GM23338 (cell line): ENCODE measurements at regions not wholly inside any gene's neighbourhood (a gene's known extent, or its start where the extent isn't known, plus 50 kb on each side); places are given as distances from the start of the nearest gene placed in this dataset.

Source experiments
- ATAC-seq: fragments of 200-7000 bp; cut with Tn5 transposase; 3 replicates; pipeline ENCODE4 v1.9.1; 2020
- DNase-seq: peaks from one replicate; pipeline ENCODE4 v3.0.0-alpha.2; 2015; ENCODE audit warnings: low spot score
- H2AFZ ChIP-seq: fragments of 200-600 bp; sonication (generic); 2 replicates; pipeline ENCODE4 v1.8.0; 2016; ENCODE audit warnings: antibody characterized with exemption, mild to moderate bottlenecking, moderate library complexity
- H3F3A ChIP-seq: fragments of 200-600 bp; sonication (generic); replicated peaks from 2 replicates; pipeline ENCODE4 v1.8.0; 2017; ENCODE audit warnings: antibody characterized with exemption, mixed run types, low read depth
- H3K27ac ChIP-seq: fragments of 200-600 bp; sonication (generic); 2 replicates; pipeline ENCODE4 v1.6.1; 2016; ENCODE audit warnings: low read depth
- H3K27me3 ChIP-seq: fragments of 200-600 bp; sonication (generic); 2 replicates; pipeline ENCODE4 v1.8.0; 2016; ENCODE audit warnings: mild to moderate bottlenecking, mixed run types, moderate library complexity; ENCODE audit not compliant: insufficient read depth
- H3K36me3 ChIP-seq: fragments of 200-600 bp; sonication (generic); 2 replicates; pipeline ENCODE4 v1.8.0; 2016; ENCODE audit warnings: mild to moderate bottlenecking; ENCODE audit not compliant: insufficient read depth
- H3K4me1 ChIP-seq: fragments of 200-600 bp; sonication (generic); 2 replicates; pipeline ENCODE4 v1.8.0; 2016; ENCODE audit warnings: mild to moderate bottlenecking, moderate library complexity; ENCODE audit not compliant: insufficient read depth
- H3K4me2 ChIP-seq: fragments of 200-600 bp; sonication (generic); 2 replicates; pipeline ENCODE4 v1.7.1; 2017; ENCODE audit warnings: mixed run types
- H3K4me3 ChIP-seq: fragments of 200-600 bp; sonication (generic); 2 replicates; pipeline ENCODE4 v1.6.1; 2016; ENCODE audit warnings: mixed run types
- H3K79me2 ChIP-seq: fragments of 200-600 bp; sonication (generic); replicated peaks from 2 replicates; pipeline ENCODE4 v1.8.0; 2017; ENCODE audit warnings: mild to moderate bottlenecking; ENCODE audit not compliant: insufficient read depth
- H3K9me2 ChIP-seq: fragments of 200-600 bp; sonication (generic); 2 replicates; pipeline ENCODE4 v1.8.0; 2017; ENCODE audit not compliant: insufficient read depth
- H4K20me1 ChIP-seq: fragments of 200-600 bp; sonication (generic); replicated peaks from 2 replicates; pipeline ENCODE4 v1.8.0; 2017; ENCODE audit warnings: mild to moderate bottlenecking; ENCODE audit not compliant: insufficient read depth
- H3K27ac Mint-ChIP-seq: 2 replicates; pipeline ENCODE4 v1.8.0; 2020; ENCODE audit warnings: inconsistent platforms, mild to moderate bottlenecking, moderate library complexity, mixed read lengths
- H3K27me3 Mint-ChIP-seq: 3 replicates; pipeline ENCODE4 v1.8.0; 2022; ENCODE audit warnings: low read depth, mild to moderate bottlenecking, moderate library complexity, mixed read lengths, inconsistent platforms; ENCODE audit not compliant: insufficient read depth, poor library complexity
- H3K36me3 Mint-ChIP-seq: 3 replicates; pipeline ENCODE4 v1.8.0; 2021; ENCODE audit warnings: low read depth, mild to moderate bottlenecking, inconsistent platforms, moderate library complexity, mixed read lengths
- H3K4me1 Mint-ChIP-seq: 3 replicates; pipeline ENCODE4 v1.8.0; 2020; ENCODE audit warnings: mild to moderate bottlenecking, inconsistent platforms, mixed read lengths
- H3K4me3 Mint-ChIP-seq: 3 replicates; pipeline ENCODE4 v1.8.0; 2021; ENCODE audit warnings: moderate library complexity, mild to moderate bottlenecking, inconsistent platforms, mixed read lengths
- H3K9me3 Mint-ChIP-seq: 3 replicates; pipeline ENCODE4 v1.8.0; 2020; ENCODE audit warnings: moderate library complexity, mild to moderate bottlenecking, inconsistent platforms, mixed read lengths
- CREB1 ChIP-seq: fragments of 250-450 bp; sonication (Bioruptor Pico); IDR thresholded peaks from 2 replicates; pipeline ENCODE4 v1.5.0; 2020; ENCODE audit warnings: low read depth, mild to moderate bottlenecking, moderate library complexity
- EZH2 ChIP-seq: fragments of 200-600 bp; sonication (generic); IDR thresholded peaks from one replicate; pipeline ENCODE4 v1.8.0; 2017; ENCODE audit warnings: antibody characterized with exemption, mild to moderate bottlenecking, low read depth; ENCODE audit not compliant: unreplicated experiment
- EZH2phosphoT487 ChIP-seq: fragments of 200-600 bp; sonication (generic); IDR thresholded peaks from one replicate; pipeline ENCODE4 v1.8.1; 2018; ENCODE audit warnings: antibody characterized with exemption; ENCODE audit not compliant: unreplicated experiment
- JUNB ChIP-seq: IDR thresholded peaks from one replicate; pipeline ENCODE4 v1.6.1; 2016; ENCODE audit warnings: antibody characterized with exemption; ENCODE audit not compliant: unreplicated experiment
- NANOG ChIP-seq: IDR thresholded peaks from 2 replicates; pipeline ENCODE4 v1.6.1; 2016; ENCODE audit warnings: antibody characterized with exemption, borderline replicate concordance
- POLR2AphosphoS5 ChIP-seq: IDR thresholded peaks from 2 replicates; pipeline ENCODE4 v1.6.1; 2016; ENCODE audit warnings: antibody characterized with exemption, low read depth
- STAT1 ChIP-seq: IDR thresholded peaks from one replicate; pipeline ENCODE4 v1.6.1; 2016; ENCODE audit warnings: antibody characterized with exemption; ENCODE audit not compliant: unreplicated experiment
- ZNF114 ChIP-seq: fragments of 250-450 bp; sonication (Bioruptor Pico); IDR thresholded peaks from 2 replicates; pipeline ENCODE4 v1.5.0; 2020; ENCODE audit warnings: mild to moderate bottlenecking, moderate library complexity
- ZNF331 ChIP-seq: fragments of 250-450 bp; sonication (Bioruptor Pico); IDR thresholded peaks from 2 replicates; pipeline ENCODE4 v1.5.0; 2020; ENCODE audit warnings: low read depth, mild to moderate bottlenecking, moderate library complexity
- TF ChIP-seq, protein P1 (sequence below), 2 experiments: fragments of 200-600 bp in 1 of 2; sonication (generic) in 1 of 2; conservative IDR thresholded peaks; 2 replicates each; pipeline versions ENCODE4 v1.5.1 to v1.6.1; 2016 to 2017; ENCODE audit warnings: antibody characterized with exemption in 2 of 2, low read depth in 2 of 2, mild to moderate bottlenecking in 2 of 2, moderate library complexity in 1 of 2
- TF ChIP-seq, protein P2 (sequence below): IDR thresholded peaks from one replicate; pipeline ENCODE4 v1.6.1; 2018; ENCODE audit warnings: antibody characterized with exemption; ENCODE audit not compliant: unreplicated experiment
- TF ChIP-seq, protein P3 (sequence below): fragments of 250-450 bp; sonication (Bioruptor Pico); IDR thresholded peaks from 2 replicates; pipeline ENCODE4 v1.5.0; 2020; ENCODE audit warnings: mild to moderate bottlenecking, moderate library complexity

DNA sequence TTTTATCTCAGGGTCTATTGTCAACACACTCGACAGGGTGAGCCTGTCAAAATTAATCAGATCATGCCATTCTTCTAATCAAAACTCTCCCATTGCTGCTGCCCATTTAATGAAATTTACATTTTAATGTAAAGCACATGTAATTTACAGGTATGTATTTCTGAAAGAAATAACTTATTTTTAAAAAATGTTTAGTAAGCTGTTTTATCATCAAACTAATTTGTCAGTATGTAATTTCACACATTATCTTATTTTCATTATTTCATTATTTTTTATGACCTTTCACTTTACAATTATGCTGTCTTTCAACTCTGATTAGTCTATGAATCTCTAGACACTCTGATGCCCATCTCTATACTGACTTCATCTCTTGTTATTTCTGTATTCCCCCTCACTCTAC lies 467.8 kb downstream of the ZNF804A start:
- Mint-ChIP-seq H3K27ac (no peak overlapping the region), H3K27me3 (peaks cover 6% of the 10 kb centered on the region), H3K9me3 (no peaks in the 10 kb centered on the region), H3K36me3 (no peaks in the 10 kb centered on the region), H3K4me1 (no peaks in the 10 kb centered on the region), H3K4me3 (no peak overlapping the region)
- Histone ChIP-seq H3K4me1 (no peaks in the 10 kb centered on the region), H3K36me3 (no peaks in the 10 kb centered on the region), H3K4me2 (no peak overlapping the region), H3K27ac (no peak overlapping the region), H3K9me2 (no peaks in the 10 kb centered on the region), H4K20me1 (no peaks in the 10 kb centered on the region), H3K27me3 (no peaks in the 10 kb centered on the region), H3K79me2 (no peaks in the 10 kb centered on the region), H2AFZ (no peak overlapping the region), H3F3A (no peaks in the 10 kb centered on the region), H3K4me3 (no peak overlapping the region)
- TF ChIP-seq ZNF331 (CRISPR knock-in tag) = no peak
- no peak for TF ChIP-seq EZH2
- TF ChIP-seq, protein P1, sequence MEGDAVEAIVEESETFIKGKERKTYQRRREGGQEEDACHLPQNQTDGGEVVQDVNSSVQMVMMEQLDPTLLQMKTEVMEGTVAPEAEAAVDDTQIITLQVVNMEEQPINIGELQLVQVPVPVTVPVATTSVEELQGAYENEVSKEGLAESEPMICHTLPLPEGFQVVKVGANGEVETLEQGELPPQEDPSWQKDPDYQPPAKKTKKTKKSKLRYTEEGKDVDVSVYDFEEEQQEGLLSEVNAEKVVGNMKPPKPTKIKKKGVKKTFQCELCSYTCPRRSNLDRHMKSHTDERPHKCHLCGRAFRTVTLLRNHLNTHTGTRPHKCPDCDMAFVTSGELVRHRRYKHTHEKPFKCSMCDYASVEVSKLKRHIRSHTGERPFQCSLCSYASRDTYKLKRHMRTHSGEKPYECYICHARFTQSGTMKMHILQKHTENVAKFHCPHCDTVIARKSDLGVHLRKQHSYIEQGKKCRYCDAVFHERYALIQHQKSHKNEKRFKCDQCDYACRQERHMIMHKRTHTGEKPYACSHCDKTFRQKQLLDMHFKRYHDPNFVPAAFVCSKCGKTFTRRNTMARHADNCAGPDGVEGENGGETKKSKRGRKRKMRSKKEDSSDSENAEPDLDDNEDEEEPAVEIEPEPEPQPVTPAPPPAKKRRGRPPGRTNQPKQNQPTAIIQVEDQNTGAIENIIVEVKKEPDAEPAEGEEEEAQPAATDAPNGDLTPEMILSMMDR (conservative IDR thresholded peaks at IDR 0.05; ENCODE audit: low read depth in 2 of 2) = no peak
- TF ChIP-seq JUNB = no peak
- TF ChIP-seq, protein P2, sequence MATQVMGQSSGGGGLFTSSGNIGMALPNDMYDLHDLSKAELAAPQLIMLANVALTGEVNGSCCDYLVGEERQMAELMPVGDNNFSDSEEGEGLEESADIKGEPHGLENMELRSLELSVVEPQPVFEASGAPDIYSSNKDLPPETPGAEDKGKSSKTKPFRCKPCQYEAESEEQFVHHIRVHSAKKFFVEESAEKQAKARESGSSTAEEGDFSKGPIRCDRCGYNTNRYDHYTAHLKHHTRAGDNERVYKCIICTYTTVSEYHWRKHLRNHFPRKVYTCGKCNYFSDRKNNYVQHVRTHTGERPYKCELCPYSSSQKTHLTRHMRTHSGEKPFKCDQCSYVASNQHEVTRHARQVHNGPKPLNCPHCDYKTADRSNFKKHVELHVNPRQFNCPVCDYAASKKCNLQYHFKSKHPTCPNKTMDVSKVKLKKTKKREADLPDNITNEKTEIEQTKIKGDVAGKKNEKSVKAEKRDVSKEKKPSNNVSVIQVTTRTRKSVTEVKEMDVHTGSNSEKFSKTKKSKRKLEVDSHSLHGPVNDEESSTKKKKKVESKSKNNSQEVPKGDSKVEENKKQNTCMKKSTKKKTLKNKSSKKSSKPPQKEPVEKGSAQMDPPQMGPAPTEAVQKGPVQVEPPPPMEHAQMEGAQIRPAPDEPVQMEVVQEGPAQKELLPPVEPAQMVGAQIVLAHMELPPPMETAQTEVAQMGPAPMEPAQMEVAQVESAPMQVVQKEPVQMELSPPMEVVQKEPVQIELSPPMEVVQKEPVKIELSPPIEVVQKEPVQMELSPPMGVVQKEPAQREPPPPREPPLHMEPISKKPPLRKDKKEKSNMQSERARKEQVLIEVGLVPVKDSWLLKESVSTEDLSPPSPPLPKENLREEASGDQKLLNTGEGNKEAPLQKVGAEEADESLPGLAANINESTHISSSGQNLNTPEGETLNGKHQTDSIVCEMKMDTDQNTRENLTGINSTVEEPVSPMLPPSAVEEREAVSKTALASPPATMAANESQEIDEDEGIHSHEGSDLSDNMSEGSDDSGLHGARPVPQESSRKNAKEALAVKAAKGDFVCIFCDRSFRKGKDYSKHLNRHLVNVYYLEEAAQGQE = no peak
- no peak for TF ChIP-seq POLR2AphosphoS5
- no peak for TF ChIP-seq STAT1
- TF ChIP-seq CREB1 (CRISPR knock-in tag) = no peak
- no peak for TF ChIP-seq ZNF114
- no peak for TF ChIP-seq EZH2phosphoT487
- TF ChIP-seq NANOG = no peak
- ATAC-seq = no peak
- DNase-seq = no peak

DNA sequence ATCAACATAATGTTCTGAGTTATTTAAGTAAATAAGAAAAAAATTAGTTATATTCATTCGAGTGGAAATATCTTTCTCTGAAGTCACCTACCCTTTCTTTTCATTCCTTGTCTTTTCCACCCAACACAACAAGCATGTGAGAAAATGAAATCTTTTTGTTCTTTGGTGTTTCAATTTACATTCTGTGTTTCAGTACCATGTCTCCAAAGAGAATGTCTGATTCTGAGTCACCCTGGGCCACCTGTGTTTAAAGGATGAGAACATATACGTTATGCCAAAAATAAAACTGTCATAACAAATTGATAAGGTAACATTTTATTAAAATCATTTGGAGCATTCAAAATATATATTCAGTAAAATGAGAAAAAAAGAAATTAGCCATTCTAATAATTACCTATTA lies 470.8 kb downstream of the ZNF804A start:
- Mint-ChIP-seq H3K27ac (no peak overlapping the region), H3K36me3 (no peaks in the 10 kb centered on the region), H3K4me1 (no peaks in the 10 kb centered on the region), H3K9me3 (no peaks in the 10 kb centered on the region), H3K27me3 (peaks cover 6% of the 10 kb centered on the region), H3K4me3 (no peak overlapping the region)
- Histone ChIP-seq H3K36me3 (no peaks in the 10 kb centered on the region), H3K27me3 (no peaks in the 10 kb centered on the region), H3K27ac (no peak overlapping the region), H2AFZ (no peak overlapping the region), H3K4me3 (no peak overlapping the region), H3K79me2 (no peaks in the 10 kb centered on the region), H3K4me2 (no peak overlapping the region), H3F3A (no peaks in the 10 kb centered on the region), H3K4me1 (no peaks in the 10 kb centered on the region), H4K20me1 (no peaks in the 10 kb centered on the region), H3K9me2 (no peaks in the 10 kb centered on the region)
- no peak for ATAC-seq
- DNase-seq = no peak
- TF ChIP-seq STAT1 (no peak), ZNF331 (CRISPR knock-in tag) (no peak), CREB1 (CRISPR knock-in tag) (no peak), NANOG (no peak)
- TF ChIP-seq, protein P3, sequence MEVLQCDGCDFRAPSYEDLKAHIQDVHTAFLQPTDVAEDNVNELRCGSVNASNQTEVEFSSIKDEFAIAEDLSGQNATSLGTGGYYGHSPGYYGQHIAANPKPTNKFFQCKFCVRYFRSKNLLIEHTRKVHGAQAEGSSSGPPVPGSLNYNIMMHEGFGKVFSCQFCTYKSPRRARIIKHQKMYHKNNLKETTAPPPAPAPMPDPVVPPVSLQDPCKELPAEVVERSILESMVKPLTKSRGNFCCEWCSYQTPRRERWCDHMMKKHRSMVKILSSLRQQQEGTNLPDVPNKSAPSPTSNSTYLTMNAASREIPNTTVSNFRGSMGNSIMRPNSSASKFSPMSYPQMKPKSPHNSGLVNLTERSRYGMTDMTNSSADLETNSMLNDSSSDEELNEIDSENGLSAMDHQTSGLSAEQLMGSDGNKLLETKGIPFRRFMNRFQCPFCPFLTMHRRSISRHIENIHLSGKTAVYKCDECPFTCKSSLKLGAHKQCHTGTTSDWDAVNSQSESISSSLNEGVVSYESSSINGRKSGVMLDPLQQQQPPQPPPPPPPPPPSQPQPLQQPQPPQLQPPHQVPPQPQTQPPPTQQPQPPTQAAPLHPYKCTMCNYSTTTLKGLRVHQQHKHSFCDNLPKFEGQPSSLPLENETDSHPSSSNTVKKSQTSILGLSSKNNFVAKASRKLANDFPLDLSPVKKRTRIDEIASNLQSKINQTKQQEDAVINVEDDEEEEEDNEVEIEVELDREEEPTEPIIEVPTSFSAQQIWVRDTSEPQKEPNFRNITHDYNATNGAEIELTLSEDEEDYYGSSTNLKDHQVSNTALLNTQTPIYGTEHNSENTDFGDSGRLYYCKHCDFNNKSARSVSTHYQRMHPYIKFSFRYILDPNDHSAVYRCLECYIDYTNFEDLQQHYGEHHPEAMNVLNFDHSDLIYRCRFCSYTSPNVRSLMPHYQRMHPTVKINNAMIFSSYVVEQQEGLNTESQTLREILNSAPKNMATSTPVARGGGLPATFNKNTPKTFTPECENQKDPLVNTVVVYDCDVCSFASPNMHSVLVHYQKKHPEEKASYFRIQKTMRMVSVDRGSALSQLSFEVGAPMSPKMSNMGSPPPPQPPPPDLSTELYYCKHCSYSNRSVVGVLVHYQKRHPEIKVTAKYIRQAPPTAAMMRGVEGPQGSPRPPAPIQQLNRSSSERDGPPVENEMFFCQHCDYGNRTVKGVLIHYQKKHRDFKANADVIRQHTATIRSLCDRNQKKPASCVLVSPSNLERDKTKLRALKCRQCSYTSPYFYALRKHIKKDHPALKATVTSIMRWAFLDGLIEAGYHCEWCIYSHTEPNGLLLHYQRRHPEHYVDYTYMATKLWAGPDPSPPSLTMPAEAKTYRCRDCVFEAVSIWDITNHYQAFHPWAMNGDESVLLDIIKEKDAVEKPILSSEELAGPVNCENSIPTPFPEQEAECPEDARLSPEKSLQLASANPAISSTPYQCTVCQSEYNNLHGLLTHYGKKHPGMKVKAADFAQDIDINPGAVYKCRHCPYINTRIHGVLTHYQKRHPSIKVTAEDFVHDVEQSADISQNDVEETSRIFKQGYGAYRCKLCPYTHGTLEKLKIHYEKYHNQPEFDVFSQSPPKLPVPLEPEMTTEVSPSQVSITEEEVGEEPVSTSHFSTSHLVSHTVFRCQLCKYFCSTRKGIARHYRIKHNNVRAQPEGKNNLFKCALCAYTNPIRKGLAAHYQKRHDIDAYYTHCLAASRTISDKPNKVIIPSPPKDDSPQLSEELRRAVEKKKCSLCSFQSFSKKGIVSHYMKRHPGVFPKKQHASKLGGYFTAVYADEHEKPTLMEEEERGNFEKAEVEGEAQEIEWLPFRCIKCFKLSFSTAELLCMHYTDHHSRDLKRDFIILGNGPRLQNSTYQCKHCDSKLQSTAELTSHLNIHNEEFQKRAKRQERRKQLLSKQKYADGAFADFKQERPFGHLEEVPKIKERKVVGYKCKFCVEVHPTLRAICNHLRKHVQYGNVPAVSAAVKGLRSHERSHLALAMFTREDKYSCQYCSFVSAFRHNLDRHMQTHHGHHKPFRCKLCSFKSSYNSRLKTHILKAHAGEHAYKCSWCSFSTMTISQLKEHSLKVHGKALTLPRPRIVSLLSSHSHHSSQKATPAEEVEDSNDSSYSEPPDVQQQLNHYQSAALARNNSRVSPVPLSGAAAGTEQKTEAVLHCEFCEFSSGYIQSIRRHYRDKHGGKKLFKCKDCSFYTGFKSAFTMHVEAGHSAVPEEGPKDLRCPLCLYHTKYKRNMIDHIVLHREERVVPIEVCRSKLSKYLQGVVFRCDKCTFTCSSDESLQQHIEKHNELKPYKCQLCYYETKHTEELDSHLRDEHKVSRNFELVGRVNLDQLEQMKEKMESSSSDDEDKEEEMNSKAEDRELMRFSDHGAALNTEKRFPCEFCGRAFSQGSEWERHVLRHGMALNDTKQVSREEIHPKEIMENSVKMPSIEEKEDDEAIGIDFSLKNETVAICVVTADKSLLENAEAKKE (CRISPR knock-in tag) = no peak
